ENCODE measurements at regions not wholly inside any gene's neighbourhood (a gene's known extent, or its start where the extent isn't known, plus 50 kb on each side); places are given as distances from the start of the nearest gene placed in this dataset.

DNA sequence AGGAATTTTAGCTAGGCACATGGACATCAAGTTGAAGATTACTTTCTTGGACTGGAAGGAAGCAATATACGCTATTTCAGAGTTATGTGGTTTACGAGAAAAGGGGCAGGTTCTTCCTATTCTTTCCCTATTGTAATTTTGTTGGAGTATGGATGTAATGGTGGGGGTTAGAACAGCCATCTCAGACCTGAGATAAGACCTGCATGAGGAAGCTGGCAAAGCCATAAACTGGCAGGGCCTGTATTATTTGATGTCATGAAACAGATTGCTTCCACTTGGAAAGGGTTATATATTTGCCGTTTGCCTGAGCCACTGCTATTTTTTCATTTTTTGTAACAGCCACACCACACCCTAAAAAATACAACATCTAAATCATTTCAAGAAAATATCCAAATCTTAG is 220.5 kb upstream of the MAGI2 start:
- no peak for TF ChIP-seq POLR2A (IDR thresholded peaks at IDR 0.05)
- TF ChIP-seq, protein P1, sequence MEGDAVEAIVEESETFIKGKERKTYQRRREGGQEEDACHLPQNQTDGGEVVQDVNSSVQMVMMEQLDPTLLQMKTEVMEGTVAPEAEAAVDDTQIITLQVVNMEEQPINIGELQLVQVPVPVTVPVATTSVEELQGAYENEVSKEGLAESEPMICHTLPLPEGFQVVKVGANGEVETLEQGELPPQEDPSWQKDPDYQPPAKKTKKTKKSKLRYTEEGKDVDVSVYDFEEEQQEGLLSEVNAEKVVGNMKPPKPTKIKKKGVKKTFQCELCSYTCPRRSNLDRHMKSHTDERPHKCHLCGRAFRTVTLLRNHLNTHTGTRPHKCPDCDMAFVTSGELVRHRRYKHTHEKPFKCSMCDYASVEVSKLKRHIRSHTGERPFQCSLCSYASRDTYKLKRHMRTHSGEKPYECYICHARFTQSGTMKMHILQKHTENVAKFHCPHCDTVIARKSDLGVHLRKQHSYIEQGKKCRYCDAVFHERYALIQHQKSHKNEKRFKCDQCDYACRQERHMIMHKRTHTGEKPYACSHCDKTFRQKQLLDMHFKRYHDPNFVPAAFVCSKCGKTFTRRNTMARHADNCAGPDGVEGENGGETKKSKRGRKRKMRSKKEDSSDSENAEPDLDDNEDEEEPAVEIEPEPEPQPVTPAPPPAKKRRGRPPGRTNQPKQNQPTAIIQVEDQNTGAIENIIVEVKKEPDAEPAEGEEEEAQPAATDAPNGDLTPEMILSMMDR (IDR thresholded peaks at IDR 0.05): no peak
